ENCODE measurements at regions not wholly inside any gene's neighbourhood (a gene's known extent, or its start where the extent isn't known, plus 50 kb on each side); places are given as distances from the start of the nearest gene placed in this dataset.

DNA sequence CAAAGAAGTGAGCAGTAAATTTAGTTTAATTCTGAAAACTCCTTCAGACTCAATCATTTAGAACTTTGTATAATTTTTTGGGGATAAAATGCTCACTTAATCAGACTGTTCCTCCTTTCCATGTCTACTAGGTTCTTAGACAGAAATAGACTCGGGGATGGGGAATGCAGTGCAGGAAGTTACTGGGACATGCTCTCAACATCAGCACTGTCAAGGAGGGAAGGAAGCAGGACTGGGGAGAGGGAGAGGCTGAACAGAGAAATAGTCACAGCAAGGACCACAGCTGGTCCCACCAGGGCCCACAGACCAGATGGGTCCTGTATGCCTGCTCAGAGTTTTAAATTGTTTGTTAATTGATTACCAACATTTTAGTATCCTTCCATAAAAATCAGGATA is 310.1 kb upstream of the MSX2 start:
- no peak overlapping the region for H3K9ac ChIP-seq (ENCODE audit: control insufficient read depth, insufficient read depth, low read length)
- no peak overlapping the region for H3K27ac ChIP-seq (ENCODE audit: control insufficient read depth, insufficient read depth)
- H3K4me3 ChIP-seq = no peak overlapping the region
- in situ Hi-C loops (cut with MboI) = loop anchor here (25.0 kb wide), 1 partner anchor 523 kb away; no protein-coding TSS in a partner anchor
- no peaks in the 10 kb centered on the region for H3K9me3 ChIP-seq (replicated peaks; ENCODE audit: control insufficient read depth, insufficient read depth, low read length)
- SMC1A ChIA-PET (ENCODE audit: uncharacterized antibody, unreplicated experiment) = interaction anchor here (0.8 kb wide), 1 partner anchor 9 kb away, joined by 3 read pairs; no protein-coding TSS in a partner anchor
- CTCF ChIA-PET = interaction anchor here (1.1 kb wide), 1 partner anchor 396 kb away, joined by 3 read pairs; no protein-coding TSS in a partner anchor
- no peaks in the 10 kb centered on the region for H3K36me3 ChIP-seq (ENCODE audit: control insufficient read depth in 2 of 2, insufficient read depth in 2 of 2, low read length in 1 of 2)
- intact Hi-C loops (cut with micrococcal nuclease; ENCODE audit: unreplicated experiment) = no loop called here
- no peak overlapping the region for H2AFZ ChIP-seq (ENCODE audit: control insufficient read depth, low read depth, low read length)
- H4K20me1 ChIP-seq (ENCODE audit: control insufficient read depth, insufficient read depth) = no peaks in the 10 kb centered on the region
- RAD21 ChIA-PET (ENCODE audit: unreplicated experiment) = no interaction called here
- TF ChIP-seq, protein P1, sequence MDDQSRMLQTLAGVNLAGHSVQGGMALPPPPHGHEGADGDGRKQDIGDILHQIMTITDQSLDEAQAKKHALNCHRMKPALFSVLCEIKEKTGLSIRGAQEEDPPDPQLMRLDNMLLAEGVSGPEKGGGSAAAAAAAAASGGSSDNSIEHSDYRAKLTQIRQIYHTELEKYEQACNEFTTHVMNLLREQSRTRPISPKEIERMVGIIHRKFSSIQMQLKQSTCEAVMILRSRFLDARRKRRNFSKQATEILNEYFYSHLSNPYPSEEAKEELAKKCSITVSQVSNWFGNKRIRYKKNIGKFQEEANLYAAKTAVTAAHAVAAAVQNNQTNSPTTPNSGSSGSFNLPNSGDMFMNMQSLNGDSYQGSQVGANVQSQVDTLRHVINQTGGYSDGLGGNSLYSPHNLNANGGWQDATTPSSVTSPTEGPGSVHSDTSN (IDR thresholded peaks at IDR 0.05; ENCODE audit: insufficient replicate concordance, low read depth, low read length) = no peak
- TF ChIP-seq MYC (IDR thresholded peaks at IDR 0.05; ENCODE audit: insufficient read depth, insufficient read length, insufficient replicate concordance, low read length, severe bottlenecking) (no peak), ASH2L (IDR thresholded peaks at IDR 0.05; ENCODE audit: borderline replicate concordance, low read depth) (no peak), ESRRA (IDR thresholded peaks at IDR 0.05; ENCODE audit: low read length) (no peak), ZBED1 (IDR thresholded peaks at IDR 0.05; ENCODE audit: borderline replicate concordance) (no peak), MEF2A (IDR thresholded peaks at IDR 0.05; ENCODE audit: insufficient read depth, low read depth, low read length) (no peak), RFX5 (IDR thresholded peaks at IDR 0.05; ENCODE audit: low read depth, low read length) (no peak), RAD51 (IDR thresholded peaks at IDR 0.05) (no peak), NFYB (IDR thresholded peaks at IDR 0.05; ENCODE audit: insufficient read depth, low read depth, low read length) (no peak), SIN3A (IDR thresholded peaks at IDR 0.05; ENCODE audit: low read depth, low read length) (no peak)
- TF ChIP-seq, protein P2, sequence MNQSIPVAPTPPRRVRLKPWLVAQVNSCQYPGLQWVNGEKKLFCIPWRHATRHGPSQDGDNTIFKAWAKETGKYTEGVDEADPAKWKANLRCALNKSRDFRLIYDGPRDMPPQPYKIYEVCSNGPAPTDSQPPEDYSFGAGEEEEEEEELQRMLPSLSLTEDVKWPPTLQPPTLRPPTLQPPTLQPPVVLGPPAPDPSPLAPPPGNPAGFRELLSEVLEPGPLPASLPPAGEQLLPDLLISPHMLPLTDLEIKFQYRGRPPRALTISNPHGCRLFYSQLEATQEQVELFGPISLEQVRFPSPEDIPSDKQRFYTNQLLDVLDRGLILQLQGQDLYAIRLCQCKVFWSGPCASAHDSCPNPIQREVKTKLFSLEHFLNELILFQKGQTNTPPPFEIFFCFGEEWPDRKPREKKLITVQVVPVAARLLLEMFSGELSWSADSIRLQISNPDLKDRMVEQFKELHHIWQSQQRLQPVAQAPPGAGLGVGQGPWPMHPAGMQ (IDR thresholded peaks at IDR 0.05; ENCODE audit: borderline replicate concordance) = no peak
- TF ChIP-seq, protein P3, sequence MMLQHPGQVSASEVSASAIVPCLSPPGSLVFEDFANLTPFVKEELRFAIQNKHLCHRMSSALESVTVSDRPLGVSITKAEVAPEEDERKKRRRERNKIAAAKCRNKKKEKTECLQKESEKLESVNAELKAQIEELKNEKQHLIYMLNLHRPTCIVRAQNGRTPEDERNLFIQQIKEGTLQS (IDR thresholded peaks at IDR 0.05; ENCODE audit: borderline replicate concordance, extremely low read depth, low read depth, low read length) = no peak
- TF ChIP-seq, protein P4, sequence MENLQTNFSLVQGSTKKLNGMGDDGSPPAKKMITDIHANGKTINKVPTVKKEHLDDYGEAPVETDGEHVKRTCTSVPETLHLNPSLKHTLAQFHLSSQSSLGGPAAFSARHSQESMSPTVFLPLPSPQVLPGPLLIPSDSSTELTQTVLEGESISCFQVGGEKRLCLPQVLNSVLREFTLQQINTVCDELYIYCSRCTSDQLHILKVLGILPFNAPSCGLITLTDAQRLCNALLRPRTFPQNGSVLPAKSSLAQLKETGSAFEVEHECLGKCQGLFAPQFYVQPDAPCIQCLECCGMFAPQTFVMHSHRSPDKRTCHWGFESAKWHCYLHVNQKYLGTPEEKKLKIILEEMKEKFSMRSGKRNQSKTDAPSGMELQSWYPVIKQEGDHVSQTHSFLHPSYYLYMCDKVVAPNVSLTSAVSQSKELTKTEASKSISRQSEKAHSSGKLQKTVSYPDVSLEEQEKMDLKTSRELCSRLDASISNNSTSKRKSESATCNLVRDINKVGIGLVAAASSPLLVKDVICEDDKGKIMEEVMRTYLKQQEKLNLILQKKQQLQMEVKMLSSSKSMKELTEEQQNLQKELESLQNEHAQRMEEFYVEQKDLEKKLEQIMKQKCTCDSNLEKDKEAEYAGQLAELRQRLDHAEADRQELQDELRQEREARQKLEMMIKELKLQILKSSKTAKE (IDR thresholded peaks at IDR 0.05; ENCODE audit: low read depth, poor library complexity, severe bottlenecking) = no peak
- TF ChIP-seq, protein P5, sequence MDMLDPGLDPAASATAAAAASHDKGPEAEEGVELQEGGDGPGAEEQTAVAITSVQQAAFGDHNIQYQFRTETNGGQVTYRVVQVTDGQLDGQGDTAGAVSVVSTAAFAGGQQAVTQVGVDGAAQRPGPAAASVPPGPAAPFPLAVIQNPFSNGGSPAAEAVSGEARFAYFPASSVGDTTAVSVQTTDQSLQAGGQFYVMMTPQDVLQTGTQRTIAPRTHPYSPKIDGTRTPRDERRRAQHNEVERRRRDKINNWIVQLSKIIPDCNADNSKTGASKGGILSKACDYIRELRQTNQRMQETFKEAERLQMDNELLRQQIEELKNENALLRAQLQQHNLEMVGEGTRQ (IDR thresholded peaks at IDR 0.05; ENCODE audit: borderline replicate concordance, low read depth, low read length) = no peak
- TF ChIP-seq, protein P6, sequence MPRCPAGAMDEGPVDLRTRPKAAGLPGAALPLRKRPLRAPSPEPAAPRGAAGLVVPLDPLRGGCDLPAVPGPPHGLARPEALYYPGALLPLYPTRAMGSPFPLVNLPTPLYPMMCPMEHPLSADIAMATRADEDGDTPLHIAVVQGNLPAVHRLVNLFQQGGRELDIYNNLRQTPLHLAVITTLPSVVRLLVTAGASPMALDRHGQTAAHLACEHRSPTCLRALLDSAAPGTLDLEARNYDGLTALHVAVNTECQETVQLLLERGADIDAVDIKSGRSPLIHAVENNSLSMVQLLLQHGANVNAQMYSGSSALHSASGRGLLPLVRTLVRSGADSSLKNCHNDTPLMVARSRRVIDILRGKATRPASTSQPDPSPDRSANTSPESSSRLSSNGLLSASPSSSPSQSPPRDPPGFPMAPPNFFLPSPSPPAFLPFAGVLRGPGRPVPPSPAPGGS (IDR thresholded peaks at IDR 0.05; ENCODE audit: borderline replicate concordance, insufficient read depth, low read depth, low read length, poor library complexity, severe bottlenecking) = no peak
- POLR2A ChIA-PET = no interaction called here
- no peak for FAIRE-seq
- no peak overlapping the region for H3K4me2 ChIP-seq (ENCODE audit: control insufficient read depth, insufficient read depth)
- DNase-seq (ENCODE audit: low read depth, low spot score) = no peak
- peaks cover 0 to 2% of the 10 kb centered on the region in 2 experiments; a peak in 2 of 4 replicates for H3K27me3 ChIP-seq (replicated peaks in 1 of 2; ENCODE audit: control insufficient read depth in 2 of 2, insufficient read depth in 2 of 2, low read length in 1 of 2)
- no TSS peak for BruUV-seq (replicated peaks)
- ATAC-seq = no peak
- no peaks in the 10 kb centered on the region for H3K79me2 ChIP-seq (ENCODE audit: control insufficient read depth, insufficient read depth, low read length)
- 0% methylated on average over 1 of the region's 1 CpG for WGBS (ENCODE audit: insufficient coverage, insufficient replicate concordance, low lambda C conversion rate, missing lambda C conversion rate)
- H3K4me1 ChIP-seq (ENCODE audit: control insufficient read depth, insufficient read depth, low read length) = no peaks in the 10 kb centered on the region

All from GM12878 (cell line).